Cerebellar nuclear complex (tissue), 1 donor: ENCODE measurements at regions not wholly inside any gene's neighbourhood (a gene's known extent, or its start where the extent isn't known, plus 50 kb on each side); places are given as distances from the start of the nearest gene placed in this dataset.
"Not testable (repeated sequence)": the region's sequence is repeated elsewhere in the genome, so short reads cannot be mapped to it uniquely, and the experiment has no call there.

Experiments
- DNase-seq, 2 experiments: peaks; one replicate each; lab custom pipeline; 2025; lab: John Stamatoyannopoulos, UW

DNA sequence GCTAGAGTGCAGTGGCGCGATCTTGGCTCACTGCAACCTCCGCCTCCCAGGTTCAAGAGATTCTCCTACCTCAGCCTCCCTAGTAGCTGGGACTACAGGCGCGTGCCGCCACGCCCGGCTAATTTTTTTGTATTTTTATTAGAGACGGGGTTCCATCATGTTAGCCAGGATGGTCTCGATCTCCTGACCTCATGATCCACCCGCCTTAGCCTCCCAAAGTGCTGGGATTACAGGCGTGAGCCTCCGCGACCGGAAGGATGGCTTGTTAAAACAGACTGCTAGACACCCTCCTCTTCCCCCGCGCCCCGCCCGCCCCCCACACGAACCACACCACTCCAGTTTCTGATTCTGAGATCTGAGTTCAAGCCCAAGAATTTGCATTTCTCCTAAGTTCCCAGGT, 71.2 kb upstream of the ZNF184 start:
- not testable (repeated sequence) for DNase-seq

- DNase-seq: no peak
Observed at GRCh38 chr6:27542485-27542884, 69.6 kb upstream of the ZNF184 start.

DNA sequence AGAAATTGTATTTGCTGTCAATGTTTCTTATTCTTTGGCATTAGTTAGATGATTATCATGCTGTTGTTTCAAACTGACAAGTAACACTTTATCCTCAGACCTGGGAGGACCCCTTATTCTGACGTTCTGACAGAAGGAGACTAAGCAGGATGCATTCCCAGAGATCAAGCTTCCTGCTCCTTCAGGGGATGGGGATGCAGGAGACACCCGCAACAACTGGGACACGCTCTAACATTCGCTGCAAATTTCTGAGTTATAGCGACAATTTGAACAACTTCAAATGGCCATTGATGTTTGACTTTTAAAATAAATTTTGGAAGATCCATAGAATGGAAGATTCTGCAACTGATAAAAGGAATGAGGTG, 69.0 kb upstream of the ZNF184 start:
- no peak for DNase-seq

DNA sequence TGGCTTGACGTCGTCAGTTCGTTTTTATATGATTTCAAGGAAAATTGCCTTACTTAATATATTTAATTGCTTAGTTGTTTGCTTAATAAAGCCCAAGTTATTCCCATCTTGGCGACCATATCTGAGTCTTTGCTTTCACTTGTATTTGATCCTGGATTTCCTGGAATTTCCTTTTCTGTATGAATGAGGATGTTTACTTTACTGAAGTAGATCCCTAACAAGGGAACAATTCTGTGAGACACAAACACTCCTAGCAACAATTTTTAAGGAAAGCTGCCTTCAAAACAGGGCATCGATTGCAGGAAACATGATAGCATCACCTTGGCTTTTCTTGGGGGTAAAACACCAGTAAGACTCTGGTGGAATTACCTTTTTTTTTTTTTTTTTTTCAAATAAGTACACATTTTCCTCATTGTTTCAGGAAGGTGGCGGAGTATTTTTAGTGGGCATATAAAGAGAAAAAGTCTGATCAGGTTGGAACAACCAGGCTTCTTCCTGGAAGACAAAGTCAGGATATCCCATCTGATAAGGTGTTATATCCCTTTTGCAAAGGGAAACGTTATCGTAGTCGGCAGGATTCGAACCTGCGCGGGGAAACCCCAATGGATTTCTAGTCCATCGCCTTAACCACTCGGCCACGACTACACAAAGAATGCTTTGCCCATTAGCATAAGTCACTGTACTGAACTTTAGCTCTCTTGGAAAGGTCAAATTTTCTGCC, 68.5 kb upstream of the ZNF184 start:
- no peak for DNase-seq

DNA sequence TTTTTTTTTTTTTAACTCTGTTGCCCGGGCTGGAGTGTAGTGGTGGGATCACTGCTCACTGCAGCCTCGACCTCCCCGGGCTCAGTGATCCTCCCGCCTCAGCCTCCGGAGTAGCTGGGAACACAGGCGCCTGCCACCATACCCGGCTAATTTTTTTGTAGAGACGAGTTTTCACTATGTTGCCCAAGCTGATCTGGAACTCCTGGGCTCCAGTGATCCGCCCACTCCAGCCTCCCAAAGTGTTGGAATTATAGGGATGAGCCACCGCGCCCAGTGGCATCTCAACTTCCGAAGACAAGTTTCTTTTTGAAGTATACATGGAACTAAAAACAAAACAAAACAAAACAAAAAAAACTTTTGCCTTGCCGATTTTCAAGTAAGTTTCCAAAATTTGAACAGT, 66.6 kb upstream of the ZNF184 start:
- DNase-seq: no peak

DNA sequence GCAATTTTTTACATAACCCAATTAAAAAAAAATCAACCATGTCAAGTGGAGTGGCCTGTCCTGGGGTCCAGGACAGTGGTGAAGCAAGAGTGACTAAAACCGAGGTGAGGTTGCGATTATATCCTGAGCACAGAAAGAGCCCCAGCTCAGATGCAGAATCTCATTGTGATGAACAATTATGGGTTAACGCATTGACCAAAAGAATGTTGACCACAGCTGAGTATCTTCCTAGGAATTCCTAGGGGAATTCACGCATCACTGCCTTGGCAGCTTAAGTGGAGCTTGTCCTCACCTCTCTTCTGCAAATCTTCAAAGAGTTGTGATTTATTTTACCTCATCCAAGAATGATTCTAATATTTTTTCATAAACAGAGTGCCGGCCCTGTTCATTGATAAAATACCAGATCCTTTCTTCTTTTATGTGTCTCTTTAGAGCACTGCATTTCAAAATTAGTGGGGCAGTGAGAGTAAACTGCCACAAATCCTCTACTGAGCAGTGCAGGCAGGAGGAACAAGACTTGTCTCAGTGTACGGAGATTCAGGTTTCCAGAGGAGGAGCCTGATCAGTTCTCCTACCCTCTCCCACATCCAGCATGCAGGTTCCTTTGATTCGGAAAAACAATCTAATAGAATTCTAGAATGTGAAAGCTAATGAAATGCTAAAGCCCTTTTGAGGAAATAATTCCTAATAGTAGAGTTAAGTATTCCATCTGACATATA, 60.1 kb upstream of the ZNF184 start:
- no peak for DNase-seq

DNA sequence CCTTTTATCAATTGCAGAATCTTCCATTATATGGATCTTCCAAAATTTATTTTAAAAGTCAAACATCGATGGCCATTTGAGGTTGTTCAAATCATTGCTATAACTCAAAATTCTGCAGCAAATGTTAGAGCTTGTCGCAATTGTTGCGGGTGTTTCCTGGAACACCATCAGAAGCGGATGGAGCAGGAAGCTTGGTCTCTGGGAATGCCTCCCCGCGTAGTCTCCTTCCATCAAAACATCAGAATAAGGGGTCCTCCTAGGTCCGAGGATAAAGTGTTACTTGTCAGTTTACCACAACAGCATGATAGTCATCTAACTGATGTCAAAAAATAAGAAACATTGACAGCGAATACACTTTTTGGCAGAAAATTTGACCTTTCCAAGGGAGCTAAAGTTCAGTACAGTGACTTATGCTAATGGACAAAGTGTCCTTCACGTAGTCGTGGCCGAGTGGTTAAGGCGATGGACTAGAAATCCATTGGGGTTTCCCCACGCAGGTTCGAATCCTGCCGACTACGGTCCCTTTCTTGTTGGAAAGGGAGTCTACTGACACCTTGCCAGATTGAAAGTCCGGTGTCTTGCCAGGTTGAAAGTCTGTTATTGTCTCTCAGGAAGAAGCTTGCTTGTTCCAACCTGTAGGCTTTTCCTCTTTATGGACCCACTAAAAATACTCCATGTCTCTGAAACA, 59.0 kb upstream of the ZNF184 start:
- no peak for DNase-seq

DNA sequence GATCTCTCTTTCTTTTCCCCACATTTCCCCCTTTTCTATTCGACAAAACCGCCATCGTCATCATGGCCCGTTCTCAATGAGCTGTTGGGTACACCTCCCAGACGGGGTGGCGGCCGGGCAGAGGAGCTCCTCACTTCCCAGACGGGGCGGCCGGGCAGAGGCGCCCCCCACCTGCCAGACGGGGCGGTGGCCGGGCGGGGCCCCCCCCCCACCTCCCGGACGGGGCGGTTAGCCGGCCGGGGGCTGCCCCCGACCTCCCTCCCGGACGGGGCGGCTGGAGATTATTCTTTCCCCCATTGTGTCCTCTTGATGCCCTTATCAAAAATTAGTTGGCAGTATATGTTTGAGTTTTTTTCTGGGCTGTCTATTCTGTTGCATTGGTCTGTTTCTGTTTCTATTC, 56.9 kb upstream of the ZNF184 start:
- DNase-seq: not testable (repeated sequence)

- DNase-seq: no peak
Observed at GRCh38 chr6:27528714-27529113, 55.8 kb upstream of the ZNF184 start.
